CD4-positive, alpha-beta T cell treated with Interleukin-4 for 4 hours (primary cell): ENCODE measurements at regions not wholly inside any gene's neighbourhood (a gene's known extent, or its start where the extent isn't known, plus 50 kb on each side); places are given as distances from the start of the nearest gene placed in this dataset.

Experiments used
- DNase-seq: peaks from one replicate; pipeline ENCODE4 v3.0.0-alpha.2; 2020

DNA sequence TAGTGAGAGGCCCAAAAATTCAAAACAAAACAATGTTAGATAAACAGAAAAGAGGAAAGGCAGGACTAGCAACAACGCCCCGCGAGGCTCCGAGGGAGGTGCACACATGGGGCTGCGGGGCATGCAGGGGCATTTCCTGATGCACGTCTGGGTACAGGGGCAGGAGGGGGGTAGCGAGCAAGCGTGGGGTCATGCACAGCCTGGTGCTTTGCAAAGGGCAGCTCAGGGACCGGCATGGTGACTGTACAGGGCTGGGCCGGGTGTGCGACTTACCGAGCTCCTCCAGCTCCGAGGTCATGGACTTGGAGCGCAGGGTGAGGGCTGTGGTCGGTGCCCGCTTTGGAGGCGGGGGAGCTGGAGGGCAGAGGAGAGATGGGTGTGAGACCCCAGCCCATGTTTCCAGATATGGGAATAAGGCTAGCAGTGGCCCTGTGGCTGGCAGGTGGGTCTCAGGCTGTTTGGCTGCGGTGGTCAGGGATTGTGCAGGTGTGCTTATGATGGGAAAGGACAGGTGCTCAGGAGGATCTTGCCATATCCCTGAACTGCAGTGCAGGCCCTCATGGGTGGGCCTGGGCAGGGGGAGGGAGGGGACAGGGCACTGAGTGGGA lies 103.7 kb downstream of the CTTN start:
- DNase-seq = no peak

DNA sequence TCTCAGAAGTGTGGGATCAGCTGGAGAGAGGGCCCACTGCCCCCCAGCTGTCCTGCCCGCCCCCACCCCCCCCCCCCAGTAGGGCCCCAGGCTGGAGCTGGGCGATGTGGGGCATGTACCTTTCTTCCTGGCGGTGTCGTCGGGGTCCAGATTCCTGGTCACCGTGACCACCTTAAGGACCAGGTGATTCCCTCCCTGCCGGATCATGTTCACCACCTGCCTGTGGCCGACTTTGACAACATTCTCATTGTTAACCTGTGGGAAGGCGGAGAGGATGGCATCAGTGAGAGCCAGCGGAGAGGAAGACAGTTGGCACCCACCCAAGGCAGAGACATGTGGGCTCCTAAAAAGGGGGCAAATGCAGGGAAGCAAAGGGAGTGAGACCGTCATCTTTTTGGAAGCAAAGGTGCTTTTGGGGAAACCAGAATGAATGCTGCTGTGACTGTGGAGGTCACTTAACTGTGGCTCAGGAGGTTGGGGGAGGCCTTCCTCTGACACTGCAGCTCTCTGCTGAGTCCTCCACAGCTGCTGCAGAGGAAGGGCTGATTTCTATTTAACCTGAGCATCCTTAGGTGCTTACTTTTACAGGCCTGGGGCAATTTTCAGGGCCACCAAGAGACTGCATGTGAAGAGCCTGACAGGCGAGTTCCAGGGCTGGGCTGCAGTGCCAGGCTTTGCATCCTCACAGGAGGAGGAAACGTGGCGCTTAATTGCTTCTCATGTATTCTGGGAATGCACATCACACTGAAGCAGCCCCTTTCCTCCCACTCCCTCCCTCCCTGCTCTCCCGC lies 104.5 kb downstream of the CTTN start:
- no peak for DNase-seq

DNA sequence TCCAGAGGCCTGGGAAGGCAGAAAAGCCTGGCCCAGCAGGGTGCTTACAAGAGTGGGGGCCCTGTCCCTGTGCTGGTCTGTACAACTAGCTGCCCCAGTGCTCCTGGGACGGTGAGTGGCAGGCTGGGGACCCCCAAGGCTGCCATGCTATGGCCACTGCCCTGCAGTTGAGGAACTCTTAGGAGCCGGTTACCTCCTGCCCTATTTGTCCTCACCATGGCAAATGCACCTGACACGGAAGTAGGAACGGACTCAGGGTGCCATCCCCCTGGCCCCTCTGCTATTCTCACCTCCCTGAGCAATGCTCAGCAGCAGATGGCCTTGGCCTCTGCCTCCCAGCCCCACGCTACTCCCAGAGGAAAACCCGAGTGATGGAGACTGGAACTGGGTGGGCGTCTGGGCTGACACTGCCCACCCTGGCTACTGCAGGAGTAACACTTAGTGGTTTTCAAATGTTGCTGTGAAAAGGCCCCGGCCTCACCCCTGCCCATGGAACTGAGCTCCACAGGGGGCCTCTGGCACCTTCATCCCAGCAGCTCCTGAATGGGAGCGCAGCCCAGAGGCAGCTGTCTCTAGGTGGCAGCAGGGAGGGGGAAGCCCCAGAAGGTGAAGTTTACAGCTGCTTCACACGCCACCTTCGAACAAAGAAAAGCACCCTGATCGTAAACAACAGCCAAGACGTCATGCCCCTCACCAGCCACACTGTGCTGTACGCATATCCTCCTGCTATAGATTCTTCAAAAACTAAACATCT lies 105.3 kb downstream of the CTTN start:
- DNase-seq = no peak

DNA sequence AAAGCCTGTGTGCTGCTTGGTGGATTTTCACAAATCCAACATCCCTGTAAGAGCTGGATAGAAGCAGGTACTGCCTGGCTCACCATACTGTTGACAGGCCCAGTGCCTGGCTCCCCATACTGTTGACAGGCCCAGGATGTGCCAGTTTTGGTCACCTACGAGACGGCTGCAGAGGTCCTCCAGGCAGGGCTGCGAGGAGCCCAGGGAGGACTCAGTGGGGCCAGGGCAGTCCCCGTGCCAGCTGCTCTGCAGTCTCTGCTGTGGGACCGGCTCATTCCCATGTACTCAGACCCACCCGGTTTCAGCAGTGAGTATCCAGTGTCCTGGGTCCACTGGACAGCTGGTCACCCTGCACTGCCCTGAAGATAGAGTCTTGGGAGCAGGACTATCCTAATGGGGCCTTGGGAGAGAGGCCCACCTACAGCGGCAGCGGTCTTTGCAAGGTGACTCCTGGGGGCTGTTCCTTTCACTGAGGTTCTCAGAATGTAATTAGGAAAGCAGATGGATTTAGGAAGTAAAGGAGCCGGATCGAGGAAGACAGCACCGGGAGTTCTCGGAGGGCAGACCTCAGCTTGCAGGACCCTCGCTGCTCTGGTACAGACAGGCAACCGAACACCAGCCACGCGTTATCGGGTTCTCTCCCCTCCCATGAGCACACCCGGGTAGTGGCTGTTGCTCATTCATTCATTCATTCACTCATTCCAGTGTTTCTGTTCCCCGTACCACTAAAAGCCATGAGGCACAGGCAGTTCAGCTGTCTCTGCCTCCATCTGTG lies 106.1 kb downstream of the CTTN start:
- no peak for DNase-seq

DNA sequence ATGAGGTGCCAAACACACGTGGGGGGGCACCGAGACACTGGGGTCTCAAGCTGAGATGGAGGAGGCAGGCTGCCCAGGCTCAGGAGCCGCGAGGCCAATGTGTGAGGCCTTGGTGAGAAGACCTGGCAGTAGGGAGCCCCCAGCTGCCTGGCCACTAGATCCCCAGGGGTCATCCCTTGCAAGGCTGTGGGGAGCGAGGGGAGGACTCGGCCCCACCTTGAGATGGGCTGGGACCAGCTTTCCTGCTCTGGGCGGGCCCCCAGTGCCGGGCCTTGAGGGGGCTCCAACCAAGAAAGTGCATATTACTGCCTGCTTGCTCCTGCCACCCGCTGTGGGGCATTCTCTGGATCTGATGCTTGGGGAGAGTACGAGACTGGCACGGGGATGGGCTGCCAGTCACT lies 107.0 kb downstream of the CTTN start:
- DNase-seq = no peak

DNA sequence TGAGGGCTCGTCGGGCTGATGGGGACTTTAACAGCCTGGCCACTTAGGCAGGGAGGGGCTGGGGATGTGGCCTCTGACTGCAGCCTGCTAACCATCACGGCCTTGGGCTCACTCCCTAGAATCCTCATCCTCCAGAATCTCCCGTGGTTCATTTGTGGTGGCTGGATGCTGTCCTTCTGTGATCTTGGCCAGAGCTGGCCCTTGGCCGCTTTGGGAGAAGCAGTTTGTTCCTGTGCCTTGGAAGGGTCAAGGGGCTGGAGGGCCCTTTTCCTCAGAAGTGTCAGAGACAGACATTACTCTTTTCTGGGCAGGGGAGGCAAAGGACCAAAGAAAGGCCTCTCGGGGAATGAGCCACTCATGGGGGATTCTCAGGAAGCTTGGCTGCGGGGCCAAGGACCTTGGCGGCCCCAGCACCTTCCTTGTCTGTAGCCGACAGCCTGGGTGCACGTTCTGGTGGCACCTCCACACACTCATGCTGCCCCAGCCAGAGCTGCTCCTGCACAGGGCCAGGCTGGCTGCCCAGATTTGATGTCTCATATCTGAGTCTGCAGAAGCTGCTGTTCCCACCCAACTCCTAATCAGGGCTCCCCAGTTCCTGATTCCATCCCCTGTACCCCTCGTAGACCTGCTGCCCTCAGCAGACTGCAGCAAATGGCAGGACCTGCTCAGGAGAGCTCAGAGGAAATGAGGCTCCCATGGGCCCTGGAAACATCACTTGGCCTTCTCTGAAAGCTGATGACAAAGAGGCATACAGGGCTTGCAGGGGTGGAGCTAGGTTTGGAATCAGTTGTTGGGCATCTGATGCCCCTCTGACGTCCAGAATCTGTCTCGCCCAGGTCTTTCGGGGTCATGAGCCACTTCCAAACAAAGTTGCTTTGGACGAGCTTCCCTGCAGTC lies 107.7 kb downstream of the CTTN start:
- no peak for DNase-seq

DNA sequence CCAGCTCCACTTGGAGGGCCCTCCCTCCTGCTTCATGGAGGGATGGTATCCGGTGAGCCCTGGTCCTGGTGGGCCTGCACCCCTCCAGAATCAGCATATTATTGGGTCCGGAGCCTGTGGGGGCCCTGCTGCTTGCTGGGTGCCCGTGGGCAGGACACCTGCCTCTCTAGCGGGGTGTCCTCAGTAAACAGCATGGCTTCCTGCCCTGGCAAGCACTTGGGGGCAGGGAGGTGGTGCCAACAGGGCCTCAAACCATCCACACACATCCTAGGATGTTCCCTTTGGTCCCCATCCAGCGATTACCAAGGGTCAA lies 108.3 kb downstream of the CTTN start:
- DNase-seq = no peak

DNA sequence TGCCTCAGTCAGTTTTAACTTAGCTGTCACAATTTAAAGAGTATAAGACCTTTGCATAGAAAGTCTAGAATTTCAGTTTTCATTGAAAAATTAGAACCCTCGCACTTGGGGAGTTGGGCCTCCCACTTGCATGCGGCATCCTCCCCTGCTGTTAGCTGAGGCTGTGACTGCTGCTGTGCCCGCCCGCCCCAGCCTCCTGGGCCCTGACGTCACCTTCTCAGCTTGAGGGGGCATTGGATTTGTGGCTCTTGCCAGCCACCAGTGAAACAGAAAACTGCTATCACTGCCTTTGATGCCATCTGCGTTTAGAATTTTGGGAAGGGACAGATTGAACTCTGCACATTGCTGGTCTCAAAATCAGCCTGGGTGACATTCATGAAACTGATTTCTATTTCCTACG lies 108.7 kb downstream of the CTTN start:
- no peak for DNase-seq

DNA sequence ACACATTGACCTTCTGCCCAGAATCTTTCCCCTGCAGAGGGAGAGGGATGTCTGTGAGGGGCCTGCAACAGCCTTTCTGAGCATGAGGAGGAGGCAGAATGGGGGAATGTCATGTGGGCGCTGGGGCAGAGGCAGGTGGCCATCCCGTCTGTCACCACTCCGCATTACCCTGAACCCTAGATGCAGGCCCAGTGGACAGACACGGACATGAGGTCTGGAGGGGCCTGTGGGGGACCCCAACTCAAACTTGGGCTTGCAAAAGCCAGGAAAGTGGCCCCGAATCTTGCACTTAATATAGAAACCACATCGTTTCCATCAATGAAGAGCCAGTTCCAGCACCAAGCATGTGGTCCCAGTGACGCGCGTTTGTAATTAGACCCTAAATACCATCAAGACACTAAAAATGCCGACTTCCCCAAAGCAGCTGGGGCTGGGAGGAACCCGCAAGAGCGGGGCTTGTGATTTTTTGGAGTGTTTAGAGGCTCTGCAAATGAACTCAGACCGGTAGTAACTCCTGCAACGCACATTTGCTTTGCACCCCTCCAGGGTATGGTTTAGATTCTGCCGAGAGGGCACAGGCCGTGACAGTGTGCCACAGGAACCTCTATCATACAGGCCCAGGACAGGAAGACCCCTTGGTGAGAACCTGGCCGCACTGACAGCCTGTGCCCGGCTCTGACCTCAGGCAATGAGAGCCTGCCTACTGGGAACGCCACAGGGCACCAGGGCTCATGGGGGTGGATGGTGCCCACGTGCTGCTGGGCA lies 109.3 kb downstream of the CTTN start:
- no peak for DNase-seq

DNA sequence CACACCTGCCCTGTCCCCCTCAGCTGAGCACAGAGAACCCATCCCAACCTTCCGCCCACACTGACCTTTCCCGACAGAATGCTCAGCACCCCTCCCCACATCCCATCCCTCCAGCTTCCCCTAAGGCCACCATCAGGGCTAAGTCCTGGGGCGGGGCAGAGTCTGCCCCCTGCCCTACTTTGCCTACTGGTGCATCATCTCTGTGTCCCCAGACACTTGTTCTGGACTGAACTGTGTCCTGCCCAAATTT lies 109.8 kb downstream of the CTTN start:
- DNase-seq = no peak

DNA sequence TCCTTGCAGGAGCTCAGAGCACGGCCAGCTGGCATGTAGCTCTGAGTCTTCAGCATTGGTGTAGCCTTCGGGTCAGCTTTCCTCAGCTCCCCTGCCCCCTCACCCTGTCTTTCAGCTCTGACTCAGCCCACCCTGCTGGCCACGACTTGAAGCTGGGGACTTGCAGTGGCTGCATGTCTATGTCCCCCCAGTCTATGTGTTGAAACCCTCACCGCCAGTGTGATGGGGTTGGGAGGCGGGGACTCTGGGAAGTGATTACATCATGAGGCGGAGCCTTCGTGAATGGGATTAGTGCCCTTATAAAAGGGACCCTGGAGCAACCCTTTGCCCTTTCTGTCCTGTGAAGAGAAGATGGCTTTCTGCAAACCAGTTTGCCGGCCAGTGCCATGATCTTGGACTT lies 111.1 kb downstream of the CTTN start:
- DNase-seq = no peak

DNA sequence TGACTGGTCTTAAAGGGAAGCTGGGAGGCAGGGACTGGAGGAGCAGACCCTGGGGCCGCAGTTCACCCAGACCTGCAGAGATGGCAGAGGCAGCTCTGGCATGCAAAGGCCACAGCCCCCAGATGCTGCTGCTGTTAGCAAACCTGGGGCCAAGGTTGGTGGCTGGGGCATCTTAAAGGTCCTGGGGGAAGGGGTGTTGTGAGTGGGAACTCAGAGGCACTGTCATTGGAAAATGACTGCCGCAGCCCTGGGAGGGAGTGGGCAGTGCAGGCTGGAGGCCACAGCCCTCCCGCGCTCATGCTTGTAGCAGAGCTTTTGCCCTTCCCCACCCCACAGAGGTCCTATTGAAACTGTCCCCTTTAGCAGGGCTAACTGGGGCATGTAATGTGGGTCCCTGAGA lies 111.8 kb downstream of the CTTN start:
- DNase-seq = no peak

DNA sequence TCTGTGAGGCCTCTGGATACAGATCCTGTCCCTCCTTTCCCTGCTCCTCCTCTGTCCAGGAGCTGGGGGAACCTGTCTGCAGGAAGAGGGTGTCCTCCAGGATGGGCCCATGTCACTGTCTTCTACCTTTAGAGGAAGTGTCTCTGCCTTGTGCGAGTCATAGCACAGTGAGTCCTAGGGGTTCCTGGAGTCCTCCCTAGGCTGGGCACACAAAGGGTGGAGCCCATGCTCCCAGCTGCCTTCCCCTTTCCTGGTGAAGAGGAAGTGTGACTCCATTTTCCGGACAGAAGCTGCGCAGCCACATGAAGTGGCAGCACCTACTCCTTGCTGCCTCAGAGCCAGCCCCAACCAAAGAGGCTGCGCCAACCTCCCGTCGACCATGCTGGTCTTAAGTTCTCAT lies 112.2 kb downstream of the CTTN start:
- no peak for DNase-seq

DNA sequence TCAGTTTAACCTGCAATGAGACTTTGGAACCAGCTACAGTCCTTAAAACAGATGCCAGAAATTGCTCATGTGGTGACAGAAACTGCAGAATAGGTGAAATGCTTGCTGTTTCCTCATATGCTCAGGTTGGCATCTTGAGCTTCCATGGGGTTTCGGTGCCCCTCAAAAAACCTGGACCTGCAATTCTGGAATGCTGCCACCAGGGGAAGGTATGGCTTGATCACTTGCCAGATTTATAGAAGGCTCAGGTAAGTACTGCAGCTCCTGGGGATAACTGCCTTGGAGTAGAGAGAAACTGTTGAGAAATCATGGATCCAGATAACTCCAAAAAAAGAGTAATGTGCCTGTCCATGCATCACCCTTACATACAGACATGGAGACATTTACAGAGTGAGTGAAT lies 113.0 kb downstream of the CTTN start:
- no peak for DNase-seq

DNA sequence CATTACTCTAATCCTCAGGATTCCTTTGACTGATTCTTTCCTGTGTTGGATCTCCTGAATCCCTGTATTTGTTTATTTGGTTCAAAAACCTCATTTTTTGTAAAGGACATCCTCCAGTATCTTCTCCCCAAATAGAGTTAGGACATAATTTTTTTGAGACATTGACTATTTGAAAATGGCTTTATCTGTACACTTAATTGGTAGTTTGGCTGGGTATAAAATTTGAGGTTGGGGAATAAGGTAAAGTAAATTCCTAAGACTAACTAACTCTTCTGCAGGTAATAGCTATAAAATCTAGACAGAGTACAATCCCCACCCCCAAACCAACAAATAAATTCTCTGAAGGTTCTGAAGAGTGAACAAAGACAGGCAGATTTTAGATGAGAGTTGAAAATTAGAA lies 114.4 kb downstream of the CTTN start:
- no peak for DNase-seq

DNA sequence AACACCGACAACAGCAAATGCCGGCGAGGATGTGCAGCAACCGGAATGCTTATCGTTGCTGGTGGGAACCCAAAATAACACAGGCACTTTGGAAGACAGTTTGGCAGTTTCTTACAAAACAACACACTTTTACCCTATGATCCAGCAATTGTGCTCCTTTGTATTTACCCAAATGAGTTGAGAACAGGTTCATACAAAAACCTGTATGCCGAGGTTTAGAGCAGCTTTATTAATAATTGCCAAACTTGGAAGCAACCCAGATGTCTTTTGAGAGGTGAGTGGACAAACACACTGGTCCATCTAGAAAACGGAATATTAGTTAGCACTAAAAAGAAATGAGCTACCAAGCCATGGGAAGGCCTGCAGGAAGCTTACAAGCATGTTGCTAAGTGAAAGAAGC lies 118.9 kb downstream of the CTTN start:
- DNase-seq = no peak

DNA sequence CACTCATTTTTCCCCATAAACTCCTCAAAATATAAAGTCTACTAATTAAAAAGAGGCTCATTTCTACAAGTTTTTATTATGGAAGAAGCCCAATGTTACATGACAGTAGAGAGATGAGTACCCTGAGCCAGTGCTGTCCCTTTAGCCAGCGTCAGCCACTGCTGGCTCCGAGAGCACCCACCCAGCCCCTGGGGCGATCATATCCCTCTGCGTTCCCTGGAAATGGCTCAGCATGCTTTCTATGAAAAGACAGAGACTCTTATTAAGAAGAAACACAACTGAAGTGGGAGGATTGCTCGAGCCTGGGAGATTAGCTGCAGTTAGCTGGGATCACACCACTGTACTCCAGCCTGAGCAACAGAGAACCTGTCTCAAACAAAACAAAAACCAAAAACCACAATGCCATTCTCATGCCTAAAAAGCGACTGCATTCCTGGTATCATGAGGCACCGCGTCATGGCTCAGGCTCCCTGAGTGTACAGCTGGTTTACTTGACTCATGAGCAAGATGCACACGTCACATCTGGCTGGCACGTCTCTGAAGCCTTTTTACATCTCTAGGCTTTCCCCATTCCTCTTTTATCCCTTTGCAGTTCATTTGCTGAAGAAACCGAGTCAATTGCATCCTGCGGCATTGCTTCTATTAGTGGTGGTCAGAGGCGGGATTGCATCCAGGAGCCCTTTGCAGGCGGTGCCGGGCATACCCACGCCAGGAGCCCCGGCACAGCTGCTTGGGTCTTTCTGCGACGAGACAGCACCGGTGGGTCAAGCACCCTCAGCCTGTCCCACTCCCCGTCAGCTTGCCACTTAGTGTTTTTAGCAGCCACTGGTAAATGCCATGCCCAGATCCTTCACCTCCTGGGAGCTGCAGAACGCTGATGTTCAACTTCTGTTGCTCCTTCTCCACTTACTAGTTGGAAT lies 119.9 kb downstream of the CTTN start:
- no peak for DNase-seq

DNA sequence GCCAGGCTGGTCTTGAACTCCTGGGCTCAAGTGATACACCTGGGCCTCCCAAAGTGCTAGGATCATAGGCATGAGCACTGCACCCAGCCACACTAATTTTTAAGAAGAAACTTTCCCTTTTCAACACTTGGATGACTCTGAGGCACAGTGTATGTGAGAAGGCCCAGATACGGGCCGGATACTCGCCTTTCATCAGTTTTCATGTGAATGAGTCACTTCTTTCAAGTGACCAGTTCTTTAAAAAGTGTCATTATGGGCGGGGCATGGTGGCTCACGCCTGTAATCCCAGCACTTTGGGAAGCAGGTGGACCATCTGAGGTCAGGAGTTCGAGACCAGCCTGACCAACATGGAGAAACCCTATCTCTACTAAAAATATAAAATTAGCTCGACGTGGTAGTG lies 120.8 kb downstream of the CTTN start:
- no peak for DNase-seq

DNA sequence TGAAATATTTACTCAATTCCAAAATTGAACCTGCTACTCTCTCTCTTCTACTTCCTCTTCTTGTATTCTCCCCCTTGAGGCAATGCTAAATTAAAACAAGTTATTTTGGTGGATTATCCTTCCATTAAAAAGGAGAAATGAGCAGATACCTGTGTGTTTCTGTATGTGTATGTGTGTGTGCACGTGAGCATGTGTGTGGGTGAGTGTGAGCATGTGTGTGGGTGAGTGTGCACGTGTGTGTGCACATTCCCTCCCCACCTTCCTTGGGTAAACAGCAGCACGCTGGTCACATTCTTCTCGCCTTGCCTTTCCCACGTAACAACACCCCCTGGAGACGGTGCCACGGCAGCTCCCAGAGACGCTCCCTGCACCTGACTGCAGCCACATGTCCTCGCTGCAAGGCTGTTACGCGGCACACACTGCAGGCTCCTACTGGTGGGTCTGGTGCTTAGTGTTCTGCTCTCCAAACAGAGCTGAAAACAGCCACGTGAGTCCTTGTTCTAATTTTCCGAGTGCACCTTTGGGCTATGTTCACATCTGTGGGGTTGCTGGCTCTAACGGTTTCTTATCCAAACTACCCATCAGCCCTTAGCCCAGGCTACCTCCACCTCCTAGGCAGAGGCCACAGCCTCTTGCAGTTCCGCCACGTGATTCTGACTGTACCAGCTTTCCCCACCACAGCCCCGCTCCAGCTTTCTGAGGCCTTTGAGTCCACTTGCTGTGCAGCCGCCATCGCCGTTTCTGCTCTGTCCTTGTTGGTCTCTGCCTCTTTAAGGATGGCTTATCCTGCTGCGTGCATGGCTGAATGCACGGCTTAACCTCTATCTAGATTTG lies 123.4 kb downstream of the CTTN start:
- DNase-seq = no peak

DNA sequence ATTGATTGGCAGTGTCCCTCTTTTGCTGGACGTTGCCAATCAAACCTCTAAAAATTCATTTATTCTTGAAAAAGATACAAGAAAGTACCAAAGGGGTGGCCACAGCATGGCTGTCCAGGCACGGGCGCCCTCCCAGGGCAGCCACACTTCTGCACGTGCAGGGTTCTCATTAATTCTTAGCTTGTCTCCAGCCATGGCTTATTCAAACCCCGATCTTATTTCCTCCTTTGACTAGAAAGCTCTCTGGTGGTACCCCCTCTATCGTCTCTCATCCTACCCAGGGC lies 123.9 kb downstream of the CTTN start:
- DNase-seq = no peak
